T-cell (primary cell): ENCODE measurements at regions not wholly inside any gene's neighbourhood (a gene's known extent, or its start where the extent isn't known, plus 50 kb on each side); places are given as distances from the start of the nearest gene placed in this dataset.

Experiments used
- ATAC-seq, 4 experiments: fragments of 200-7000 bp in 3 of 4; fragments of 150-1000 bp in 1 of 4; cut with Tn5 transposase; replicated peaks in 1 of 4; 1 replicate in 3 of 4; 2 replicates in 1 of 4; pipeline ENCODE4 v1.10.0; 2021; ENCODE audit warnings: moderate library complexity in 3 of 4, mild to moderate bottlenecking in 2 of 4, moderate number of reproducible peaks in 1 of 4
- CTCF ChIA-PET, 2 donors: fragments of 300-600 bp; sonication (Branson Sonifier 250); formaldehyde crosslinking; loops; one replicate each; lab custom pipeline; 2022; ENCODE audit warnings: antibody characterized with exemption in 2 of 2; lab: Charles Lee
- POLR2A ChIA-PET, 2 donors: fragments of 300-600 bp; sonication (Branson Sonifier 250); formaldehyde crosslinking; loops; one replicate each; lab custom pipeline; 2022; ENCODE audit warnings: antibody characterized with exemption in 2 of 2; lab: Charles Lee
- DNase-seq, 35 experiments: peaks; one replicate each; pipeline versions ENCODE4 v3.0.0 to v3.0.0-alpha.2; 2013 to 2023
- H3K27ac ChIP-seq: one replicate; pipeline ENCODE4 v1.5.1; 2013; ENCODE audit warnings: low read length
- H3K27me3 ChIP-seq, 2 experiments: replicated peaks in 1 of 2; 1 replicate in 1 of 2; 2 replicates in 1 of 2; pipeline versions ENCODE4 v1.6.1 to v1.7.0; 2013; ENCODE audit warnings: low read length in 1 of 2, mixed read lengths in 1 of 2; ENCODE audit not compliant: control insufficient read depth in 2 of 2, insufficient read depth in 2 of 2; ENCODE audit errors: extremely low read depth in 1 of 2
- H3K36me3 ChIP-seq, 2 donors: 1 replicate in 1 of 2; 2 replicates in 1 of 2; pipeline versions ENCODE4 v1.6.1 to v1.7.0; 2013; ENCODE audit warnings: low read length in 1 of 2; ENCODE audit not compliant: control insufficient read depth in 2 of 2, insufficient read depth in 1 of 2; ENCODE audit errors: extremely low read depth in 1 of 2
- H3K4me1 ChIP-seq, 2 experiments: 1 replicate in 1 of 2; 2 replicates in 1 of 2; pipeline versions ENCODE4 v1.6.1 to v1.7.0; 2013; ENCODE audit warnings: low read length in 2 of 2, mixed read lengths in 1 of 2; ENCODE audit not compliant: insufficient read depth in 2 of 2, control insufficient read depth in 1 of 2; ENCODE audit errors: extremely low read depth in 1 of 2
- H3K4me3 ChIP-seq, 2 donors: 1 replicate in 1 of 2; 2 replicates in 1 of 2; pipeline versions ENCODE4 v1.5.1 to v1.7.0; 2013; ENCODE audit warnings: mild to moderate bottlenecking in 2 of 2, low read length in 1 of 2, moderate library complexity in 1 of 2; ENCODE audit not compliant: control insufficient read depth in 1 of 2; ENCODE audit errors: extremely low read depth in 1 of 2
- H3K9me3 ChIP-seq: 2 replicates; pipeline ENCODE4 v1.7.0; 2013
- H3K27ac Mint-ChIP-seq, 2 donors: one replicate each; pipeline ENCODE4 v1.8.0; 2020 to 2021; ENCODE audit warnings: mild to moderate bottlenecking in 2 of 2, mixed read lengths in 2 of 2
- H3K27me3 Mint-ChIP-seq, 2 donors: one replicate each; pipeline ENCODE4 v1.8.0; 2021 to 2022; ENCODE audit warnings: mixed read lengths in 2 of 2
- H3K36me3 Mint-ChIP-seq: one replicate; pipeline ENCODE4 v1.8.0; 2021; ENCODE audit warnings: mixed read lengths
- H3K4me1 Mint-ChIP-seq, 3 donors: one replicate each; pipeline ENCODE4 v1.8.0; 2020 to 2022; ENCODE audit warnings: mixed read lengths in 3 of 3, mild to moderate bottlenecking in 1 of 3
- H3K4me3 Mint-ChIP-seq, 3 donors: one replicate each; pipeline ENCODE4 v1.8.0; 2020 to 2022; ENCODE audit warnings: mild to moderate bottlenecking in 3 of 3, mixed read lengths in 3 of 3, moderate library complexity in 3 of 3
- H3K9me3 Mint-ChIP-seq, 3 donors: one replicate each; pipeline ENCODE4 v1.8.0; 2020 to 2022; ENCODE audit warnings: mixed read lengths in 3 of 3
- WGBS: methylation state at CpG from one replicate; pipeline ENCODE4 v1.1.5; 2013; ENCODE audit warnings: missing lambda C conversion rate; ENCODE audit not compliant: insufficient coverage; 5-methylcytosine and 5-hydroxymethylcytosine counted together

DNA sequence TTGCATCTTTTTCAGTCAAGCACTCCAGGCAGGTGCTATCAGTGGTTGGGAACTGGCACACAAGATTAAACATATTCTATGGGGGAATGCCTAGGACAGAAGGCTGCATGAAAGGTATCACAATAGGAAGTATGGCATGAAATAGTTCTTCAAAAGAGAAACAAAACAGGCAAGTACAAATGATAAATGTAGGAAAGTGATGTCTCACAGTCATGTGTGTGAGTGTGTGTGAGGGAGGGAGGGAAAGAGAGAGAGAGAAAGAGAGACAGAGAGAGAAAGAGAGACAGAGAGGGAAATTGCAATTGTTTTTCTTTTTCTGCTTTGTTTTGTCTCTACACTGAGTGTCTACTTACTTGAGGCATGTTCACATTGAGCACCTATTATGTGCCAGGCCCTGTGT lies 456.3 kb downstream of the MIAT start:
- H3K9me3 Mint-ChIP-seq, result peaks cover 3 to 17% (median 5%) of the 10 kb centered on the region in 3 donors
- H3K4me1 Mint-ChIP-seq, result no peaks in the 10 kb centered on the region
- Histone ChIP-seq H3K9me3 (no peaks in the 10 kb centered on the region), H3K27me3 (peaks cover 0 to 12% of the 10 kb centered on the region in 2 experiments), H3K27ac (no peak overlapping the region), H3K4me1 (no peaks in the 10 kb centered on the region), H3K4me3 (no peak overlapping the region), H3K36me3 (no peaks in the 10 kb centered on the region)
- no peaks in the 10 kb centered on the region for H3K36me3 Mint-ChIP-seq
- ChIA-PET POLR2A (no interaction called here), CTCF (no interaction called here)
- H3K4me3 Mint-ChIP-seq, result no peak overlapping the region
- ATAC-seq (no peak), DNase-seq (no peak)
- peaks cover 4 to 12% of the 10 kb centered on the region in 2 donors for H3K27me3 Mint-ChIP-seq
- no peak overlapping the region for H3K27ac Mint-ChIP-seq

DNA sequence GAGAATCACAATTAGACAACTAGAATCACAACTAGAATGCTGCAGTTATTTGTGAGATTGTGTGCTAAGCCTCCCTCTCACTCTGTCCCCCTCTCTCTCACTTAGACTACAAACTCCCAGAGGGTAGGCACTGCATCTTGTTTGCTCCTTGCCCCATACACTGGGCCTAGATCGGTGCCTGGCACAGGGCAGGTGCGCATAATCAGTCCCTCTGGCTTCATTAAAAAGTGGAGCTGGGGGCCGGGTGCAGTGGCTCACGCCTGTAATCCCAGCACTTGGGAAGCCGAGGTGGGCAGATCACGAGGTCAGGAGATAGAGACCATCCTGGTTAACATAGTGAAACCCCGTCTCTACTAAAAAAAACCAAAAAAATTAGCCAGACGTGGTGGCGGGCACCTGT lies 456.8 kb downstream of the MIAT start:
- Histone ChIP-seq H3K27me3 (peaks cover 0 to 12% of the 10 kb centered on the region in 2 experiments), H3K4me1 (no peaks in the 10 kb centered on the region), H3K36me3 (no peaks in the 10 kb centered on the region), H3K27ac (no peak overlapping the region), H3K9me3 (no peaks in the 10 kb centered on the region), H3K4me3 (no peak overlapping the region)
- CTCF ChIA-PET, result no interaction called here
- no peak overlapping the region for H3K4me3 Mint-ChIP-seq
- H3K4me1 Mint-ChIP-seq, result no peaks in the 10 kb centered on the region
- POLR2A ChIA-PET, result no interaction called here
- no peak for ATAC-seq
- no peak for DNase-seq
- no peaks in the 10 kb centered on the region for H3K36me3 Mint-ChIP-seq
- no peak overlapping the region for H3K27ac Mint-ChIP-seq
- peaks cover 1 to 14% (median 2%) of the 10 kb centered on the region in 3 donors for H3K9me3 Mint-ChIP-seq
- H3K27me3 Mint-ChIP-seq, result peaks cover 4 to 9% of the 10 kb centered on the region in 2 donors
- WGBS, result 80% methylated on average over 5 of the region's 9 CpGs

DNA sequence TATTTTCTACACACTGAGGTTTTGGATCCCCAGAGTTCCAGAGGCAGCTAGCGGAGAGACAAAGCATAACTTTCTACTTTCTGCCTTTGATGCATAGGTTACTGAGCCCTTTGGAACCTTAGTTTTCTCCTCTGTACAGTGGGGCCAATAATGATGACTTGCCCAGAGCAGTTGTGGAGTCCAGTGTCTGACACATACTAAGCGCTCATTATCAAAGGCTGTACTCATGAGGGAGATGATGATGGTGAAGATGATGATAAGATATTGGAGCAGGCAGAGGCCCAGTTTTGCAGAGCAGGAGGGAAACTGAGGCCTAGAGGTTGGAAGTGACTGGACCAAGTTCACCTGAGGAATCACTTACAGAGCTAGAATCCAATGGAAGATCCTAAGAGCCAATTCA lies 458.0 kb downstream of the MIAT start:
- H3K4me1 Mint-ChIP-seq, result no peaks in the 10 kb centered on the region
- 94% methylated on average over 2 of the region's 2 CpGs for WGBS

DNA sequence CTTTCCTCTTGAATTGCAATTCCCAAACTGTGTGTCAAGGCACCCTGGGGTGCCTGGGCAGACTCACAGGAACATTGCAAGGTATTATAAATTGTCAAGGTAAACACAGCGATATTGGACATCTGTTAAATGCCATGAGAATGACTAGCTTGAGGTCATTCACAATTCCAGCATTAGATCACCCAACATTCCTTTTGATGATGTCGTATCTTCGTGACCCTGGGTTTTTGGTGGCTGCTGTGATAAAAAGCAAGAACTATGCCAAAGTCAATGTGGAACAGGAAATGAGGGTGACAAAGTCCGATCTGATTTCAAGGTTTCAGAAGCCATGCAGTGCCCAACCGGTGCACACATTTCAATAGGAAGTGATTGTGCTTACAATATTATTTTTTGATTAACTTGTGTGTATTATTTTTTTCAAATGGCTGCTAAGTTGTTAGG lies 458.4 kb downstream of the MIAT start:
- no CpG with 5 or more reads among the region's 5 CpGs for WGBS
- Mint-ChIP-seq H3K4me1 (no peaks in the 10 kb centered on the region), H3K27ac (no peak overlapping the region), H3K9me3 (peaks cover 0 to 8% (median 0%) of the 10 kb centered on the region in 3 donors), H3K27me3 (peaks cover 4 to 7% of the 10 kb centered on the region in 2 donors), H3K4me3 (no peak overlapping the region), H3K36me3 (no peaks in the 10 kb centered on the region)
- Histone ChIP-seq H3K36me3 (no peaks in the 10 kb centered on the region), H3K4me3 (no peak overlapping the region), H3K27me3 (peaks cover 0 to 8% of the 10 kb centered on the region in 2 experiments), H3K9me3 (no peaks in the 10 kb centered on the region), H3K4me1 (no peaks in the 10 kb centered on the region), H3K27ac (no peak overlapping the region)
- ATAC-seq (no peak), DNase-seq (no peak)
- POLR2A ChIA-PET, result no interaction called here
- CTCF ChIA-PET, result no interaction called here

More for the DNA sequence above, 458.0 kb downstream of the MIAT start:
- Mint-ChIP-seq H3K27ac (no peak overlapping the region), H3K36me3 (no peaks in the 10 kb centered on the region), H3K4me3 (no peak overlapping the region), H3K9me3 (peaks cover 0 to 8% (median 0%) of the 10 kb centered on the region in 3 donors), H3K27me3 (peaks cover 4 to 7% of the 10 kb centered on the region in 2 donors)
- H3K27me3 ChIP-seq, result peaks cover 0 to 10% of the 10 kb centered on the region in 2 experiments
- POLR2A ChIA-PET, result no interaction called here
- H3K4me1 ChIP-seq, result no peaks in the 10 kb centered on the region
- DNase-seq (no peak), ATAC-seq (no peak)
- H3K36me3 ChIP-seq, result no peaks in the 10 kb centered on the region
- H3K9me3 ChIP-seq, result no peaks in the 10 kb centered on the region
- no peak overlapping the region for H3K4me3 ChIP-seq
- CTCF ChIA-PET, result no interaction called here
- H3K27ac ChIP-seq, result no peak overlapping the region

DNA sequence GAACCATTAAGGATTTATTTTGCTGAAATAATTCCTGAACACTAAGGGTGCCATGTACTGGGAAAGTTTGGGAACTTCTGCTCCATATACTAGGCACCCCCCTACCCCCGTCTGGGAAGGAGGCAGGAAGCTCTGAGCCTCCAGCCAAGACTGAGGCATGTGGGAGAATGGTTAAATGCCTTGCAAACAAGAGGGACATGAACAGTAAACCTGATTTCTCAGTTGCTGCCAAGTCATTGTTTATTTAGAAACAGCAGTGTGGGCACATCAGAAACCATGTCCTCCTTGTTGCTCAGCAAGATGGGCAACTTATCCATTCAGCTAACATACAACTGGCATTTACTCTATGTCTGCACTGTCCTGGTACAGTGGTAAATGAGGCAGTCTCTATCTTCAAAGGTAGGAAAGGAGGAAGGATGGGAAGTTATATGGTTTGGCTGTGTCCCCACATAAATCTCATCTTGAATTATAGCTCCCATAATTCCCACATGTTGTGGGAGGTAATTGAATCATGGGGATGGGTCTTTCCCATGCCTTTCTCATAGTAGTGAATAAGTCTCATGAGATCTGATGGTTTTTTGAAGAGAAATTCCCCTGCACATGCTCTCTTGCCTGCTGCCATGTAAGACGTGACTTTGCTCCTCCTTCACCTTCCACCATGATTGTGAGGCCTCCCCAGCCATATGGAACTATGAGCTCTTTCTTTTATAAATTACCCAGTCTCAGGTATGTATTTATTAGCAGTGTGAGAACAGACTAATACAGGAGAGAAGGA lies 459.1 kb downstream of the MIAT start:
- ATAC-seq, result no peak
- H3K4me3 ChIP-seq, result no peak overlapping the region
- peaks cover 0 to 3% of the 10 kb centered on the region in 2 experiments for H3K27me3 ChIP-seq
- Mint-ChIP-seq H3K9me3 (peaks cover 0 to 8% (median 4%) of the 10 kb centered on the region in 3 donors), H3K4me1 (no peaks in the 10 kb centered on the region), H3K27me3 (peaks cover 6 to 11% of the 10 kb centered on the region in 2 donors), H3K36me3 (no peaks in the 10 kb centered on the region), H3K4me3 (no peak overlapping the region), H3K27ac (no peak overlapping the region)
- no peaks in the 10 kb centered on the region for H3K4me1 ChIP-seq
- no CpG with 5 or more reads among the region's 2 CpGs for WGBS
- CTCF ChIA-PET, result no interaction called here
- no peak overlapping the region for H3K27ac ChIP-seq
- POLR2A ChIA-PET, result no interaction called here
- H3K9me3 ChIP-seq, result no peaks in the 10 kb centered on the region
- no peaks in the 10 kb centered on the region for H3K36me3 ChIP-seq
- no peak for DNase-seq

DNA sequence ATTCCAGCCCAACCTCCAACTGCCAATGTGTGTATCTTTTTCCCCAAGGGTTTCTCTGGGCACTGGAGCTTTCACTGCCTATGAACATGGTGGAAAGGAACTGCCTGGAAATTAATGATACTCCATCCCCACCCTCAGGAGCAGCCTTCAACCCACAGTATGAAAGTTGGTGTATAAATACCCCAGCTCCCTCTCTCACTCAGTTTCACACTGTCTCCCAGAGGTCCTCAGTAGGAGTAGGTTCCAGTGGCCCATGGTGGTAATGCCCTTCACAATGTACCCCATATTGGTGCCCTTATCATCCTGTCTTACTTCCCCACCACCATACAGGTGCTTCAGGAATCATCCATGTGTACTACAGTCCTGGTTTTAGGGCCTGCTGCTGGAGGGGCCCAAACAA lies 462.6 kb downstream of the MIAT start:
- Mint-ChIP-seq H3K4me3 (no peak overlapping the region), H3K36me3 (no peaks in the 10 kb centered on the region), H3K4me1 (no peaks in the 10 kb centered on the region), H3K9me3 (peaks cover 0 to 8% (median 5%) of the 10 kb centered on the region in 3 donors), H3K27ac (no peak overlapping the region), H3K27me3 (peaks cover 11 to 17% of the 10 kb centered on the region in 2 donors)
- ChIA-PET POLR2A (no interaction called here), CTCF (no interaction called here)
- Histone ChIP-seq H3K4me1 (no peaks in the 10 kb centered on the region), H3K27me3 (peaks cover 0 to 12% of the 10 kb centered on the region in 2 experiments), H3K4me3 (no peak overlapping the region), H3K9me3 (no peaks in the 10 kb centered on the region), H3K27ac (no peak overlapping the region), H3K36me3 (no peaks in the 10 kb centered on the region)
- DNase-seq, result no peak
- no peak for ATAC-seq
